GM19324 (cell line): ENCODE measurements at regions not wholly inside any gene's neighbourhood (a gene's known extent, or its start where the extent isn't known, plus 50 kb on each side); places are given as distances from the start of the nearest gene placed in this dataset.
"Not testable (repeated sequence)": the region's sequence is repeated elsewhere in the genome, so short reads cannot be mapped to it uniquely, and the experiment has no call there.

Experiments
- ATAC-seq: cut with Tn5 transposase; IDR thresholded peaks from one replicate; pipeline ENCODE4 v1.9.1; 2021; ENCODE audit warnings: mild to moderate bottlenecking, moderate library complexity; ENCODE audit not compliant: unreplicated experiment, low FRiP score

- ATAC-seq, result no peak
Observed at GRCh38 chr2:16396986-16397385, 268.6 kb downstream of the CYRIA start.

GRCh38 chr2:16396171-16396570 is 269.5 kb downstream of the CYRIA start:
- no peak for ATAC-seq

DNA sequence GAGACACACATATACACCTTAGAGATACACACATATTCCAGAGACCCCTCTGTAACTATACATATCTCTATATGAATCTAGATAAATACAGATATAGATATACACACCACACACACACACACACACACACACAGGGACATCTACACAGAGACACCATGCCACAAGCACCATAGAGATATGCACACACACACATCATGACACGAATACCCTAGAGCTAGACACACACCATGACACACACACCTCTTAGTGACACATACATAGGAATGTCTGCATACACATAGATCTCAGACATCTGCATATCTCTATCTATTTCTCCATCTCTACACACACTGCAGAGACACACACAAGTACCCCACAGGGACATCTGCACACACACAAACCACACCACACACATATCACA is 270.0 kb downstream of the CYRIA start:
- no peak for ATAC-seq

DNA sequence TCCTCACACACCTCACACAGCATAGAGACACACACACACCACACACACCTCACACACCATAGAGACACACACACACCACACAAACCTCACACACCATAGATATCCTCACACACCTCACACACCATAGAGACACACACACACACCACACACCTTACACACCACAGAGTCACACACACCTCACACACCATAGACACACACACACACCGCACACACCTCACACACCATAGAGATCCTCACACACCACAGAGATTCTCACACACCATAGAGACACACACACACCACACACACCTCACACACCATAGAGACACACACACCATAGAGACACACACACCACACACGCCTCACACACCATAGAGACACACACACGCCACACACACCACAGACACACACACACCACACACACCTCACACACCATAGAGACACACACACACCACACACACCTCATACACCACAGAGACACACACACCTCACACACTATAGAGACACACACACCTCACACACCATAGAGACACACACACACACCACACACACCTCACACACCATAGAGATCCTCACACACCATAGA is 270.6 kb downstream of the CYRIA start:
- no peak for ATAC-seq

GRCh38 chr2:16394072-16394985 is 271.3 kb downstream of the CYRIA start:
- ATAC-seq, result no peak

- no peak for ATAC-seq
Observed at GRCh38 chr2:16393500-16394071, 272.0 kb downstream of the CYRIA start.

GRCh38 chr2:16392647-16393499 is 272.8 kb downstream of the CYRIA start:
- no peak for ATAC-seq

DNA sequence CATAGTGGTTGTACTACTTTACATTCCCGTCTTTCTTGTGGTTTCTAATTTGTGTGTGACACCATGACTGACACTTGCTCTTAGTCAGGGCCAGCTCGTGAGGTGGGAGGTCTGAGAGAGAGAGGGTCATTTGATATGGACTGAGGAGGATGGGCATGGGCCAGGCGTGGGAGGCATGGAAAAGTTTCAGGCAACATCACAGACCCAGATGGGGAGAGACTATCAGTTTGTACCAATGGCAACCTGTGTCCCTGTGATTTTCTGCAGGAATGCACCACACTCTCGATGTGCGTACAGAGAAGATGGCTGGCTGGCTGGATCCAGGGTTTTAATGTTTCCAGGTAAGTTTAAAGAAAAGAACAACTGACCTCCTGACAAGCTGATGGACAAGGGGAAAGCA is 273.6 kb downstream of the CYRIA start:
- no peak for ATAC-seq

DNA sequence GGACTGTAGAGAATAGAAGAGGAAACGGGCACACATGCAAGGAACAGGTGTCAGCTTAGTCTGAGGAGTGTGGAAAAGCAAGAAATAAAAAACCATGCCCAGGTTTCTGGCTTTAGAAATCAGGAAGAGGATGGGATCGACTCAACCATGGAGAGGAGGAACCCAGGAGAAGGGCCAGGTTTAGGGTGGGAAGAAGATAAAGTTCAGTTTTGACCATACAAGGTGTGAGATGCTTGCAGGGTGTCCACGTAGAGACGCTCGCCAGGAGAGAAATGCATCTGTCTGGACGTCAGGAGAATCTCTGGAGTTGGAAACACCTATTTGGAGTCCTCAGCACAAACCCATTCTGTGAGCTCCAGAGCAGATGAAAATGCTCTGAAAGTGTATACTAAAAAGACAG is 275.1 kb downstream of the CYRIA start:
- ATAC-seq, result no peak

DNA sequence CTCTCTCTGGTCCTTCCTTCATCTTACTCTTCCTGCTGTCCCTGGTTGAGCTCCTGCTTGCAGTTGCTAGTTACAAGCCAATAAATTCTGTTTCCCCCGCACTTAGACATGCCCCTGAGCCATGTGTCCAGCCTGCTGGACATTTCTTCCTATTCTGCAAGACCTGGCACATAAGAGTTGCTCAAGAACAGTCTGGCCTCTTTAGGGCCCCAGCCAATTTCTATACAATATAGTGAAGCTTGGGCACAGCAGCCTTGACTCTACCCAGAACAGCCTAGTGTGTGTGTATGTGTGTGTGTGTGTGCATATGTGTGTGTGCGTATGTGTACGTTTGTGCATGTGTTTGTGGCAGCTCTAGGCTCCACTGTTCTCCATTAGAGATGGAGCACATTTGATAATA is 276.0 kb downstream of the CYRIA start:
- no peak for ATAC-seq

DNA sequence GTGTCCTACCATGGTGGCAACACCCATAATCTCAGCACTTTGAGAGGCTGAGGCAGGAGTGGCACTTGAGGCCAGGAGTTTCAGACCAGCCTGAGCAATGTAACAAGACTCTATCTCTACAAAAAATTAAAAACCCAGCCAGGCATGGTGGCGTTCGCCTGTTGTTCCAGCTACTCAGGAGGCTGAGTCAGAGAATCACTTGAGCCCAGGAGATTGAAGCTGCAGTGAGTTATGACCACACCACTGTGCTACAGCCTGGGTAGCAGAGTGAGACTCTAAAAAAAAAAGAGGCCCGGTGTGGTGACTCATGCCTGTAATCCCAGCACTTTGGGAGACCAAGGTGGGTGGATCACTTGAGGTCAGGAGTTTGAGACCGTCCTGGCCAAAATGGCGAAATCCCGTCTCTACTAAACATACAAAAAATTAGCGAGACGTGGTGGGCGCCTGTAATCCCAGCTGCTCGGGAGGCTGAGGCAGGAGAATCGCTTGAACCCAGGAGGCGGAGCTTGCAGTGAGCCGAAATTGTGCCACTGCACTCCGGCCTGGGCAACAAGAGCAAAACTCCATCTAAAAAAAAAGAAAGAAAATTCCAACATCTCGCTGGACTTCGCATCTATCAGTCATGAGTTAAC is 277.3 kb downstream of the CYRIA start:
- not testable (repeated sequence) for ATAC-seq

DNA sequence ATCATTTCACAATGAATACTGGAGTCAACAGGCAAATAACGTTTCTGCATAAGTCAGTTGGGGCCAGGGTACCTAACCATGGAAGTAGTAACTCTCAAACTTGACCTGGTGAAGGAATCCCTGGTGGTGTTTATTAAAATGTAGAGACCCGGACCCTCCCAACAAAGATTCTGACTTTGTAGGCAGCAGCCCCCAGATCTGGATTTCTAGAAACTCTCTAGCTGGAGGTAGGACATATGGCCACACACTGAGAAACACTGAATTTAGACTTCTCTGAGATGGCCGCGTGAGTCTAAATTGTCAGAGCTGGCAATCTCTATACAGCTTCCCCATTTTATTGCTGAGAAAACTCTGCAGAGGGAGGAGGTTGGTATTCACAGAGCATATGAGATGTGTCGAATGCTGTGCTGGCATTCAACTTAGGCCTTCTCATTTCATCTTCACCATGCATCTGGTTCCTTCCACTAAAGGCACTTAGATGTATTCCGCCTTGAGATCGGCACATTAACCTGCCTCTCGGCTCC is 278.1 kb downstream of the CYRIA start:
- no peak for ATAC-seq

- ATAC-seq, result no peak
Observed at GRCh38 chr2:16386431-16386830, 279.2 kb downstream of the CYRIA start.

- ATAC-seq, result no peak
Observed at GRCh38 chr2:16386031-16386430, 279.6 kb downstream of the CYRIA start.

DNA sequence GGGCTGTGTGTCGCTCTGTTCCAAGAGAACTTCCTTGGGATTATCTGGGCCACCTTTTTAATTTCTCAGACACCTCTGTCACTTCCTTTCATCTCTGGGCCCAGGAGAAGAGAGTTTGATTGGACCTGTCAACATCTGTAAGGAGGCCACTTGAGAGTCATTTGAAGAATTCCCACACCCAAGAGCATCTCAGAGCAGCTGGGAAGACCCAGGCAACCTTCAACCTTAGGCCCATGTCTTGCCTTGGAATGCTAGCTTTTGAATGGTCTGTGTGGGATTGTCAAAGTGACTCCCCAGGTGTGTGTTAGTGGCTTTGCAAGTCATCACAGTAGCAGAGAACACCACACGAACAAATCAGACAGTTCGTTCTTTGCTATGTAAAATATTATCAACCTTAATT is 280.3 kb downstream of the CYRIA start:
- ATAC-seq, result no peak

DNA sequence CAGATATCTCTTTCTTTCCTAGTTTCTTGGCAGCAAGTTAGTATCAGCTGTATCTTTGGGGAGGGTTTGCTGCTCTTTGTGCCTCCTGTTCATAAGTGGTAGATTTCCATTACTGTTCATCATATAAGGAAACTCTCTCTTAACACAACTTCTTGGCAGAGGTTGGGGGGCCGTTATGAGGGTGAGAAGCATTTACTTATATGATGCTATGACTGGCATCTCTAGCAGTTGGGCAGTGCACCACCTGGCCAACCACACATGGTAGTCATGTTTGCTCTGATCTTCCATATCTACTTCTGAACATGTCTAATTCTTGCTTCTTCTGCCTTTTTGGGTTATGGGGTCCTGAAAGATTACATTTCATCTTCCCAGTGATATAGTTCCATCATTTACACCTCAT is 282.2 kb downstream of the CYRIA start:
- no peak for ATAC-seq

DNA sequence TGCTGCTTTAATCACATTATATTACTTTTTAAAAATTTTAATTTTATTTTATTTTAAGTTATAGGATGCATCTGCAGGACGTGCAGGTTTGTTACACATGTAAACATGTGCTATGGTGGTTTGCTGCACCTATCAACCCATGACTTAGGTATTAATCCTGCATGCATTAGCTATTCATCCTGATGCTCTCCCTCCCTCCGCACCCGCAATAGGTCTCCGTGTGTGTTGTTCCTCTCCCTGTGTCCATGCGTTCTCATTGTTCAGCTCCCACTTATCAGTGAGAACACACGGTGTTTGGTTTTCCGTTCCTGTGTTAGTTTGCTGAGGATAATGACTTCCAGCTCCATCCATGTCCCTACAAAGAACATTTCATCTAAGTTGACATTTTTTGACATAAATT is 283.2 kb downstream of the CYRIA start:
- ATAC-seq, result no peak

DNA sequence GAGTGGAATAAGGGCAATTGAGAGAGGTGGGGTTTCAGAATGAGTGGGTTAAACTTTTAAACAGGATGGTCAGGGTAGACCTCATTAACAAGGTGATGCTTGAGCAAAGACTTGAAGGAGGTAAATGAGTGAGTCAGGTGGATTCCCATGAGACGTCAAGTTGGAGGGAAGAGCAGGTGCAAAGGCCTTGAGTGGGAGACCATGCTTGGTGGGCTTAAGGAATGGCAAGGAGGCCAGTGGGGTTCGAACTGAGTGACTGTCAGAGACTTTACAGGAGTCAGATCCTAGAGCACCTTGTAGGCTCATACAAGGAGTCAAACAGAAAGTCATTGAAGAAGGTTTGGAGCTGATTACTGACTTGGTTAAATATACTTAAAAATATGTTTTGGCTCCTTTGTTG is 284.1 kb downstream of the CYRIA start:
- no peak for ATAC-seq

- ATAC-seq, result not testable (repeated sequence)
Observed at GRCh38 chr2:16379901-16380300, 285.7 kb downstream of the CYRIA start.

DNA sequence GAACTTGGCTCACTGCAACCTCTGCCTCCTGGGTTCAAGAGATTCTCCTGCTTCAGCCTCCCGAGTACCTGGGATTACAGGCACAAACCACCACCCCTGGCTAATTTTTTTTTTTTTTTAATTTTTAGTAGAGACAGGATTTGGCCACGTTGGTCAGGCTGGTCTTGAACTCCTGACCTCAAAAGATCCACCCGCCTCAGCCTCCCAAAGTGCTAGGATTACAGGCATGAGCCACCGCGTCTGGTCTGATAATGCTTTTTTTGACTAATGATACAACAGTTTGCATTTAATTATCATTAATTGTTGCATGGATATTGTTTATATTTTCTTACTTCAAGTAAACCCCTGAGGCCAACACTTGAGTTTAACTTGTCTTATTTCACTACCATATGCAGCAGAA is 286.6 kb downstream of the CYRIA start:
- ATAC-seq, result not testable (repeated sequence)
